ENCODE measurements at regions not wholly inside any gene's neighbourhood (a gene's known extent, or its start where the extent isn't known, plus 50 kb on each side); places are given as distances from the start of the nearest gene placed in this dataset.

- no peaks in the 10 kb centered on the region for H3K36me3 Mint-ChIP-seq (ENCODE audit: insufficient read depth, unreplicated experiment)
- no peak overlapping the region for H3K27ac Mint-ChIP-seq (ENCODE audit: low read depth, unreplicated experiment)
- H3K4me3 Mint-ChIP-seq (ENCODE audit: unreplicated experiment) = no peak overlapping the region
- CTCF ChIA-PET = no interaction called here
- H3K4me1 Mint-ChIP-seq (ENCODE audit: insufficient read depth, unreplicated experiment) = no peaks in the 10 kb centered on the region
- no peaks in the 10 kb centered on the region for H3K9me3 Mint-ChIP-seq (ENCODE audit: unreplicated experiment)
- no peak for TF ChIP-seq CTCF (IDR thresholded peaks at IDR 0.05; ENCODE audit: unreplicated experiment)
- POLR2A ChIA-PET = interaction anchor here (0.6 kb wide), 1 partner anchor 65 kb away, joined by 3 read pairs; no protein-coding TSS in a partner anchor
- BruUV-seq (replicated peaks) = no TSS peak
- no peaks in the 10 kb centered on the region for H3K27me3 Mint-ChIP-seq (ENCODE audit: insufficient read depth, unreplicated experiment)
- DNase-seq (ENCODE audit: unreplicated experiment) = no peak
- intact Hi-C loops (cut with micrococcal nuclease) = no loop called here
These were observed 386.6 kb upstream of the DAB2 start for GRCh38 chr5:39811381-39811780.

GRCh38 chr5:39808656-39809055 lies 383.9 kb upstream of the DAB2 start:
- CTCF ChIA-PET = no interaction called here
- POLR2A ChIA-PET = interaction anchor here (0.5 kb wide), 1 partner anchor 239 kb away, joined by 5 read pairs; no protein-coding TSS in a partner anchor
- no peak for DNase-seq (ENCODE audit: unreplicated experiment)
- Mint-ChIP-seq H3K9me3 (ENCODE audit: unreplicated experiment) (no peaks in the 10 kb centered on the region), H3K36me3 (ENCODE audit: insufficient read depth, unreplicated experiment) (no peaks in the 10 kb centered on the region), H3K27ac (ENCODE audit: low read depth, unreplicated experiment) (no peak overlapping the region), H3K4me1 (ENCODE audit: insufficient read depth, unreplicated experiment) (no peaks in the 10 kb centered on the region), H3K4me3 (ENCODE audit: unreplicated experiment) (no peak overlapping the region), H3K27me3 (ENCODE audit: insufficient read depth, unreplicated experiment) (no peaks in the 10 kb centered on the region)
- intact Hi-C loops (cut with micrococcal nuclease) = no loop called here
- no TSS peak for BruUV-seq (replicated peaks)
- no peak for TF ChIP-seq CTCF (IDR thresholded peaks at IDR 0.05; ENCODE audit: unreplicated experiment)

GRCh38 chr5:39801306-39801705 lies 376.5 kb upstream of the DAB2 start:
- CTCF ChIA-PET = no interaction called here
- DNase-seq (ENCODE audit: unreplicated experiment) = peak; percentile 11
- Mint-ChIP-seq H3K27ac (ENCODE audit: low read depth, unreplicated experiment) (no peak overlapping the region), H3K4me3 (ENCODE audit: unreplicated experiment) (no peak overlapping the region), H3K27me3 (ENCODE audit: insufficient read depth, unreplicated experiment) (no peaks in the 10 kb centered on the region), H3K4me1 (ENCODE audit: insufficient read depth, unreplicated experiment) (no peaks in the 10 kb centered on the region), H3K36me3 (ENCODE audit: insufficient read depth, unreplicated experiment) (no peaks in the 10 kb centered on the region), H3K9me3 (ENCODE audit: unreplicated experiment) (no peaks in the 10 kb centered on the region)
- intact Hi-C loops (cut with micrococcal nuclease) = no loop called here
- no TSS peak for BruUV-seq (replicated peaks)
- POLR2A ChIA-PET = no interaction called here
- TF ChIP-seq CTCF (IDR thresholded peaks at IDR 0.05; ENCODE audit: unreplicated experiment) = no peak

GRCh38 chr5:39800042-39800601 lies 375.3 kb upstream of the DAB2 start:
- Mint-ChIP-seq H3K4me3 (ENCODE audit: unreplicated experiment) (no peak overlapping the region), H3K36me3 (ENCODE audit: insufficient read depth, unreplicated experiment) (no peaks in the 10 kb centered on the region), H3K4me1 (ENCODE audit: insufficient read depth, unreplicated experiment) (no peaks in the 10 kb centered on the region), H3K27ac (ENCODE audit: low read depth, unreplicated experiment) (no peak overlapping the region), H3K27me3 (ENCODE audit: insufficient read depth, unreplicated experiment) (no peaks in the 10 kb centered on the region), H3K9me3 (ENCODE audit: unreplicated experiment) (no peaks in the 10 kb centered on the region)
- intact Hi-C loops (cut with micrococcal nuclease) = no loop called here
- POLR2A ChIA-PET = no interaction called here
- no peak for TF ChIP-seq CTCF (IDR thresholded peaks at IDR 0.05; ENCODE audit: unreplicated experiment)
- no peak for DNase-seq (ENCODE audit: unreplicated experiment)
- CTCF ChIA-PET = interaction anchor here (0.6 to 0.7 kb wide), 2 partner anchors 11 to 369 kb away, joined by 3 read pairs; no protein-coding TSS in a partner anchor
- BruUV-seq (replicated peaks) = no TSS peak

All from MCF 10A (cell line).